ENCODE measurements at regions not wholly inside any gene's neighbourhood (a gene's known extent, or its start where the extent isn't known, plus 50 kb on each side); places are given as distances from the start of the nearest gene placed in this dataset.

DNA sequence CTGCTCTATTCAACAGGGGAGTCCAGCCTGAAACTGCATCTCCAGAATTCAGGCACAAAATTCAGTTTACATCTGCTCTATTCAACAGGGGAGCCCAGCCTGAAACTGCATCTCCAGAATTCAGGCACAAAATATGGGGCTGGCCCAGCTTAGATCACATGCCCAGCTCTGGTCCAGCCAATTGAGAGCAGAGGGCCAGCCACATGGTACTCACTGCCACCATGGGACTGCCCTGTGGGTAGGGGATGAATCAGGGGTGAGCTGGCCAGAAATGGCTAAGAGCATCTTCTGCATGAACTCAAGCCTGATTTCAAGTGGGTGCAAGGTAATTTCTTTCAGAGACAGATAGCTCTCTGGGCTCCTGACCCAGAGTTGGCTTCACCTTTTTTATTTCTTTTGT is 156.6 kb upstream of the LYZL2 start:
- TF ChIP-seq POLR2A (IDR thresholded peaks at IDR 0.05): no peak
- TF ChIP-seq, protein P1, sequence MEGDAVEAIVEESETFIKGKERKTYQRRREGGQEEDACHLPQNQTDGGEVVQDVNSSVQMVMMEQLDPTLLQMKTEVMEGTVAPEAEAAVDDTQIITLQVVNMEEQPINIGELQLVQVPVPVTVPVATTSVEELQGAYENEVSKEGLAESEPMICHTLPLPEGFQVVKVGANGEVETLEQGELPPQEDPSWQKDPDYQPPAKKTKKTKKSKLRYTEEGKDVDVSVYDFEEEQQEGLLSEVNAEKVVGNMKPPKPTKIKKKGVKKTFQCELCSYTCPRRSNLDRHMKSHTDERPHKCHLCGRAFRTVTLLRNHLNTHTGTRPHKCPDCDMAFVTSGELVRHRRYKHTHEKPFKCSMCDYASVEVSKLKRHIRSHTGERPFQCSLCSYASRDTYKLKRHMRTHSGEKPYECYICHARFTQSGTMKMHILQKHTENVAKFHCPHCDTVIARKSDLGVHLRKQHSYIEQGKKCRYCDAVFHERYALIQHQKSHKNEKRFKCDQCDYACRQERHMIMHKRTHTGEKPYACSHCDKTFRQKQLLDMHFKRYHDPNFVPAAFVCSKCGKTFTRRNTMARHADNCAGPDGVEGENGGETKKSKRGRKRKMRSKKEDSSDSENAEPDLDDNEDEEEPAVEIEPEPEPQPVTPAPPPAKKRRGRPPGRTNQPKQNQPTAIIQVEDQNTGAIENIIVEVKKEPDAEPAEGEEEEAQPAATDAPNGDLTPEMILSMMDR (IDR thresholded peaks at IDR 0.05): no peak
